Liver (tissue), 3 donors: ENCODE measurements at regions not wholly inside any gene's neighbourhood (a gene's known extent, or its start where the extent isn't known, plus 50 kb on each side); places are given as distances from the start of the nearest gene placed in this dataset.

Source experiments
- GABPA ChIP-seq, 2 donors: IDR thresholded peaks in 1 of 2; conservative IDR thresholded peaks in 1 of 2; 2 replicates each; pipeline ENCODE4 v1.6.1; 2016; ENCODE audit warnings: antibody characterized with exemption in 2 of 2, mild to moderate bottlenecking in 1 of 2, moderate library complexity in 1 of 2
- HNF4A ChIP-seq, 2 donors: conservative IDR thresholded peaks; 2 replicates each; pipeline ENCODE4 v1.6.1; 2016; ENCODE audit warnings: antibody characterized with exemption in 2 of 2, mild to moderate bottlenecking in 2 of 2
- JUND ChIP-seq, 2 donors: IDR thresholded peaks; 2 replicates each; pipeline ENCODE4 v1.6.1; 2016; ENCODE audit warnings: antibody characterized with exemption in 2 of 2
- MAX ChIP-seq: IDR thresholded peaks from 2 replicates; pipeline ENCODE4 v1.6.1; 2016; ENCODE audit warnings: antibody characterized with exemption
- RAD21 ChIP-seq, 2 donors: IDR thresholded peaks; 2 replicates each; pipeline ENCODE4 v1.6.1; 2016; ENCODE audit warnings: antibody characterized with exemption in 2 of 2, mild to moderate bottlenecking in 2 of 2
- RXRA ChIP-seq, 2 donors: IDR thresholded peaks; 2 replicates each; pipeline ENCODE4 v1.6.1; 2017 to 2018; ENCODE audit warnings: antibody characterized with exemption in 2 of 2, mild to moderate bottlenecking in 1 of 2
- TAF1 ChIP-seq: conservative IDR thresholded peaks from 2 replicates; pipeline ENCODE4 v1.6.1; 2016; ENCODE audit warnings: antibody characterized with exemption, mild to moderate bottlenecking
- TF ChIP-seq, protein P1 (sequence below): IDR thresholded peaks from 2 replicates; pipeline ENCODE4 v1.6.1; 2016; ENCODE audit warnings: antibody characterized with exemption, mild to moderate bottlenecking
- TF ChIP-seq, protein P2 (sequence below): fragments of 150-350 bp; IDR thresholded peaks from 2 replicates; pipeline ENCODE4 v1.5.1; 2017; ENCODE audit warnings: improper control_type of control experiment, low read depth, low read length; ENCODE audit not compliant: missing input control
- TF ChIP-seq, protein P3 (sequence below): IDR thresholded peaks from 2 replicates; pipeline ENCODE4 v1.6.1; 2016; ENCODE audit warnings: antibody characterized with exemption
- donor health status: healthy.
- donor health status: healthy.

- TF ChIP-seq, protein P1, sequence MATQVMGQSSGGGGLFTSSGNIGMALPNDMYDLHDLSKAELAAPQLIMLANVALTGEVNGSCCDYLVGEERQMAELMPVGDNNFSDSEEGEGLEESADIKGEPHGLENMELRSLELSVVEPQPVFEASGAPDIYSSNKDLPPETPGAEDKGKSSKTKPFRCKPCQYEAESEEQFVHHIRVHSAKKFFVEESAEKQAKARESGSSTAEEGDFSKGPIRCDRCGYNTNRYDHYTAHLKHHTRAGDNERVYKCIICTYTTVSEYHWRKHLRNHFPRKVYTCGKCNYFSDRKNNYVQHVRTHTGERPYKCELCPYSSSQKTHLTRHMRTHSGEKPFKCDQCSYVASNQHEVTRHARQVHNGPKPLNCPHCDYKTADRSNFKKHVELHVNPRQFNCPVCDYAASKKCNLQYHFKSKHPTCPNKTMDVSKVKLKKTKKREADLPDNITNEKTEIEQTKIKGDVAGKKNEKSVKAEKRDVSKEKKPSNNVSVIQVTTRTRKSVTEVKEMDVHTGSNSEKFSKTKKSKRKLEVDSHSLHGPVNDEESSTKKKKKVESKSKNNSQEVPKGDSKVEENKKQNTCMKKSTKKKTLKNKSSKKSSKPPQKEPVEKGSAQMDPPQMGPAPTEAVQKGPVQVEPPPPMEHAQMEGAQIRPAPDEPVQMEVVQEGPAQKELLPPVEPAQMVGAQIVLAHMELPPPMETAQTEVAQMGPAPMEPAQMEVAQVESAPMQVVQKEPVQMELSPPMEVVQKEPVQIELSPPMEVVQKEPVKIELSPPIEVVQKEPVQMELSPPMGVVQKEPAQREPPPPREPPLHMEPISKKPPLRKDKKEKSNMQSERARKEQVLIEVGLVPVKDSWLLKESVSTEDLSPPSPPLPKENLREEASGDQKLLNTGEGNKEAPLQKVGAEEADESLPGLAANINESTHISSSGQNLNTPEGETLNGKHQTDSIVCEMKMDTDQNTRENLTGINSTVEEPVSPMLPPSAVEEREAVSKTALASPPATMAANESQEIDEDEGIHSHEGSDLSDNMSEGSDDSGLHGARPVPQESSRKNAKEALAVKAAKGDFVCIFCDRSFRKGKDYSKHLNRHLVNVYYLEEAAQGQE: no peak
- TF ChIP-seq, protein P2, sequence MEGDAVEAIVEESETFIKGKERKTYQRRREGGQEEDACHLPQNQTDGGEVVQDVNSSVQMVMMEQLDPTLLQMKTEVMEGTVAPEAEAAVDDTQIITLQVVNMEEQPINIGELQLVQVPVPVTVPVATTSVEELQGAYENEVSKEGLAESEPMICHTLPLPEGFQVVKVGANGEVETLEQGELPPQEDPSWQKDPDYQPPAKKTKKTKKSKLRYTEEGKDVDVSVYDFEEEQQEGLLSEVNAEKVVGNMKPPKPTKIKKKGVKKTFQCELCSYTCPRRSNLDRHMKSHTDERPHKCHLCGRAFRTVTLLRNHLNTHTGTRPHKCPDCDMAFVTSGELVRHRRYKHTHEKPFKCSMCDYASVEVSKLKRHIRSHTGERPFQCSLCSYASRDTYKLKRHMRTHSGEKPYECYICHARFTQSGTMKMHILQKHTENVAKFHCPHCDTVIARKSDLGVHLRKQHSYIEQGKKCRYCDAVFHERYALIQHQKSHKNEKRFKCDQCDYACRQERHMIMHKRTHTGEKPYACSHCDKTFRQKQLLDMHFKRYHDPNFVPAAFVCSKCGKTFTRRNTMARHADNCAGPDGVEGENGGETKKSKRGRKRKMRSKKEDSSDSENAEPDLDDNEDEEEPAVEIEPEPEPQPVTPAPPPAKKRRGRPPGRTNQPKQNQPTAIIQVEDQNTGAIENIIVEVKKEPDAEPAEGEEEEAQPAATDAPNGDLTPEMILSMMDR: no peak
- TF ChIP-seq JUND (IDR thresholded peaks at IDR 0.05) (no peak), GABPA (IDR thresholded peaks at IDR 0.05 in 1 of 2, conservative IDR thresholded peaks at IDR 0.05 in 1 of 2) (no peak), RXRA (IDR thresholded peaks at IDR 0.05) (no peak), MAX (no peak), RAD21 (IDR thresholded peaks at IDR 0.05) (no peak), TAF1 (no peak), HNF4A (conservative IDR thresholded peaks at IDR 0.05) (no peak)
- TF ChIP-seq, protein P3, sequence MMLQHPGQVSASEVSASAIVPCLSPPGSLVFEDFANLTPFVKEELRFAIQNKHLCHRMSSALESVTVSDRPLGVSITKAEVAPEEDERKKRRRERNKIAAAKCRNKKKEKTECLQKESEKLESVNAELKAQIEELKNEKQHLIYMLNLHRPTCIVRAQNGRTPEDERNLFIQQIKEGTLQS: no peak
Measured at GRCh38 chr4:122293374-122294365, 85.1 kb upstream of the ADAD1 start.
